DND-41 (cell line): ENCODE measurements at regions not wholly inside any gene's neighbourhood (a gene's known extent, or its start where the extent isn't known, plus 50 kb on each side); places are given as distances from the start of the nearest gene placed in this dataset.
"Not testable (repeated sequence)": the region's sequence is repeated elsewhere in the genome, so short reads cannot be mapped to it uniquely, and the experiment has no call there.

Experiments
- ATAC-seq: fragments of 200-7000 bp; cut with Tn5 transposase; 3 replicates; pipeline ENCODE4 v1.9.1; 2021; ENCODE audit warnings: low read depth; ENCODE audit not compliant: insufficient read depth
- DNase-seq: peaks from one replicate; pipeline ENCODE4 v3.0.0-alpha.2; 2020
- H2AFZ ChIP-seq: 2 replicates; pipeline ENCODE4 v1.6.0; 2012; ENCODE audit warnings: low read depth, low read length
- H3K27ac ChIP-seq: 2 replicates; pipeline ENCODE4 v1.5.1; 2012; ENCODE audit warnings: low read length, inconsistent platforms
- H3K27me3 ChIP-seq: fragments of 200-600 bp; sonication (generic); 2 replicates; pipeline ENCODE4 v1.6.0; 2012; ENCODE audit warnings: low read length, mild to moderate bottlenecking, inconsistent platforms; ENCODE audit not compliant: insufficient read depth, poor library complexity
- H3K36me3 ChIP-seq: 2 replicates; pipeline ENCODE4 v1.5.1; 2012; ENCODE audit warnings: low read length, inconsistent platforms; ENCODE audit not compliant: insufficient read depth
- H3K4me1 ChIP-seq: 2 replicates; pipeline ENCODE4 v1.5.1; 2012; ENCODE audit warnings: mild to moderate bottlenecking, low read length; ENCODE audit not compliant: insufficient read depth
- H3K4me2 ChIP-seq: 2 replicates; pipeline ENCODE4 v1.6.0; 2012; ENCODE audit warnings: mild to moderate bottlenecking, moderate library complexity, low read length, inconsistent platforms; ENCODE audit not compliant: insufficient read depth
- H3K4me3 ChIP-seq, 2 experiments: fragments of 200-600 bp in 1 of 2; shearing (Covaris generic) in 1 of 2; 2 replicates each; pipeline ENCODE4 v1.5.1; 2012 to 2016; ENCODE audit warnings: inconsistent platforms in 2 of 2, low read length in 2 of 2, mild to moderate bottlenecking in 2 of 2, low read depth in 1 of 2, moderate library complexity in 1 of 2
- H3K79me2 ChIP-seq: 2 replicates; pipeline ENCODE4 v1.6.0; 2012; ENCODE audit warnings: low read length, inconsistent platforms; ENCODE audit not compliant: insufficient read depth
- H3K9ac ChIP-seq: 2 replicates; pipeline ENCODE4 v1.6.0; 2012; ENCODE audit warnings: low read depth, mild to moderate bottlenecking, inconsistent platforms, low read length, moderate library complexity
- H3K9me3 ChIP-seq: 2 replicates; pipeline ENCODE4 v1.5.1; 2012; ENCODE audit warnings: low read length, moderate library complexity, mild to moderate bottlenecking, inconsistent platforms; ENCODE audit not compliant: insufficient read depth, severe bottlenecking
- H4K20me1 ChIP-seq: 2 replicates; pipeline ENCODE4 v1.6.0; 2012; ENCODE audit warnings: low read length; ENCODE audit not compliant: insufficient read depth
- CTCF ChIP-seq: IDR thresholded peaks from 2 replicates; pipeline ENCODE4 v1.5.1; 2012; ENCODE audit warnings: borderline replicate concordance, low read length, moderate library complexity, mild to moderate bottlenecking; ENCODE audit not compliant: poor library complexity, severe bottlenecking; ENCODE audit errors: extremely low read depth
- EZH2 ChIP-seq: IDR thresholded peaks from 3 replicates; pipeline ENCODE4 v1.6.1; 2012; ENCODE audit warnings: borderline replicate concordance, low read depth, mild to moderate bottlenecking, moderate library complexity, low read length, inconsistent platforms; ENCODE audit not compliant: severe bottlenecking

GRCh38 chrX:131675596-131676194, 131.8 kb downstream of the OR13H1 start:
- Histone ChIP-seq H4K20me1 (no peaks in the 10 kb centered on the region), H3K27ac (no peak overlapping the region), H3K4me1 (no peaks in the 10 kb centered on the region), H3K79me2 (no peaks in the 10 kb centered on the region), H3K36me3 (no peaks in the 10 kb centered on the region), H3K27me3 (no peaks in the 10 kb centered on the region), H3K4me2 (no peak overlapping the region), H2AFZ (no peak overlapping the region), H3K9me3 (no peaks in the 10 kb centered on the region), H3K9ac (no peak overlapping the region), H3K4me3 (no peak overlapping the region)
- ATAC-seq, result peak; percentile 57; the same call in 1 of the 3 replicates
- peak; percentile 43 for TF ChIP-seq CTCF
- no peak for TF ChIP-seq EZH2
- no peak for DNase-seq

- Histone ChIP-seq H2AFZ (no peak overlapping the region), H3K27me3 (no peaks in the 10 kb centered on the region), H4K20me1 (no peaks in the 10 kb centered on the region), H3K79me2 (no peaks in the 10 kb centered on the region), H3K9ac (no peak overlapping the region), H3K36me3 (no peaks in the 10 kb centered on the region), H3K4me3 (no peak overlapping the region), H3K4me2 (no peak overlapping the region), H3K4me1 (no peaks in the 10 kb centered on the region), H3K27ac (no peak overlapping the region), H3K9me3 (no peaks in the 10 kb centered on the region)
- ATAC-seq, result peak; percentile 76
- DNase-seq, result peak; percentile 47
- TF ChIP-seq CTCF, result peak; percentile 76
- TF ChIP-seq EZH2, result no peak
Observed at GRCh38 chrX:131677655-131678628, 134.1 kb downstream of the OR13H1 start.

GRCh38 chrX:131682735-131683134, 138.9 kb downstream of the OR13H1 start:
- not testable (repeated sequence) for H3K4me2 ChIP-seq, H4K20me1 ChIP-seq, H3K9ac ChIP-seq, H3K4me3 ChIP-seq, H3K36me3 ChIP-seq, H2AFZ ChIP-seq, H3K27ac ChIP-seq, H3K9me3 ChIP-seq, ATAC-seq, DNase-seq, H3K27me3 ChIP-seq, H3K4me1 ChIP-seq, H3K79me2 ChIP-seq

- H3K4me2 ChIP-seq, result no peak overlapping the region
- H3K9ac ChIP-seq, result no peak overlapping the region
- H3K36me3 ChIP-seq, result no peaks in the 10 kb centered on the region
- H3K27me3 ChIP-seq, result no peaks in the 10 kb centered on the region
- H3K9me3 ChIP-seq, result no peaks in the 10 kb centered on the region
- no peaks in the 10 kb centered on the region for H3K4me1 ChIP-seq
- no peak for ATAC-seq
- H4K20me1 ChIP-seq, result no peaks in the 10 kb centered on the region
- no peak overlapping the region for H3K4me3 ChIP-seq
- H3K79me2 ChIP-seq, result no peaks in the 10 kb centered on the region
- DNase-seq, result no peak
- no peak overlapping the region for H2AFZ ChIP-seq
- TF ChIP-seq EZH2 (no peak), CTCF (no peak)
- no peak overlapping the region for H3K27ac ChIP-seq
Observed at GRCh38 chrX:131693359-131693758, 149.5 kb downstream of the OR13H1 start.

GRCh38 chrX:131696989-131697388, 153.1 kb downstream of the OR13H1 start:
- not testable (repeated sequence) for H3K27ac ChIP-seq, H3K4me3 ChIP-seq, H4K20me1 ChIP-seq, H3K79me2 ChIP-seq, H3K36me3 ChIP-seq, H3K4me1 ChIP-seq, H3K4me2 ChIP-seq, DNase-seq, H3K27me3 ChIP-seq, ATAC-seq, H2AFZ ChIP-seq, H3K9me3 ChIP-seq, H3K9ac ChIP-seq
